PC-3 (cell line): ENCODE measurements at regions not wholly inside any gene's neighbourhood (a gene's known extent, or its start where the extent isn't known, plus 50 kb on each side); places are given as distances from the start of the nearest gene placed in this dataset.

Experiments
- EZH2 ChIP-seq: fragments of 300-600 bp; sonication (generic); IDR thresholded peaks from one replicate; pipeline ENCODE4 v1.6.1; 2017; ENCODE audit warnings: antibody characterized with exemption, mild to moderate bottlenecking, low read length; ENCODE audit not compliant: unreplicated experiment
- EZH2phosphoT487 ChIP-seq: fragments of 300-600 bp; sonication (generic); IDR thresholded peaks from 2 replicates; pipeline ENCODE4 v1.6.1; 2018; ENCODE audit warnings: mild to moderate bottlenecking, antibody characterized with exemption, low read length, borderline replicate concordance
- TF ChIP-seq, protein P1 (sequence below): fragments of 300-600 bp; sonication (generic); conservative IDR thresholded peaks from 2 replicates; pipeline ENCODE4 v1.5.1; 2017; ENCODE audit warnings: antibody characterized with exemption, low read depth, mild to moderate bottlenecking, low read length

DNA sequence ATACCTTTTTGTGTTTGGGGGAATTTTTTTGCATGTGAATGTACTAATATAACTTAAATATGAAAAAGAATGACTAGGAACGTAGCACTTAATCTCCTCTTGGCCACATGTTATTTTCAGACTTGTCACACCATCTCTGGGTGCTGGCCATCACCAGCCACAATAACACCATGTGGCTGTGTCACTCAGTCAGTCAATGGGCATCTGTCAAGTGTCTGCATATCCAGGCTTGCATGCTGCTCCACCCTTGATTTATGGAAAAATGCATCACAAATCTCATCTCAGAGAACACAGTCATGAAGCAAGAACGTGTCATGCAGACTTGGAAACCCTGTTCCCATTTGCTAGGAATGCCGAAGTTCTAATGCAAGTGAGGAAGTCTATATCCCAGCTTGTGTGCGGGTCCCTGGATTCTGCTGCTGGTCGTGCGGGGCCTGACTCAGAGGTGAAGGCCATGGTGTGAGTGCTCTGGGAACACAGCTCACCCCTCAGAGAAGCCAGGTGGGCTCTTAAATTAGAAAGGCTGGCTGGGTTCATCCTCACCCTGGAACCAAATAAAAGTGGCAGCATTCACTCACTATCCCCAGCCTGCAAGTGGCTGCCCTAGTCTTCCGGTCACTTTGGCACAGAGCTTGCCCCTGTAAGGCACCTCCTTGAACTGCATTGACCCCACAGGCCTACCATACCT lies 53.6 kb upstream of the ARHGEF7 start:
- TF ChIP-seq, protein P1, sequence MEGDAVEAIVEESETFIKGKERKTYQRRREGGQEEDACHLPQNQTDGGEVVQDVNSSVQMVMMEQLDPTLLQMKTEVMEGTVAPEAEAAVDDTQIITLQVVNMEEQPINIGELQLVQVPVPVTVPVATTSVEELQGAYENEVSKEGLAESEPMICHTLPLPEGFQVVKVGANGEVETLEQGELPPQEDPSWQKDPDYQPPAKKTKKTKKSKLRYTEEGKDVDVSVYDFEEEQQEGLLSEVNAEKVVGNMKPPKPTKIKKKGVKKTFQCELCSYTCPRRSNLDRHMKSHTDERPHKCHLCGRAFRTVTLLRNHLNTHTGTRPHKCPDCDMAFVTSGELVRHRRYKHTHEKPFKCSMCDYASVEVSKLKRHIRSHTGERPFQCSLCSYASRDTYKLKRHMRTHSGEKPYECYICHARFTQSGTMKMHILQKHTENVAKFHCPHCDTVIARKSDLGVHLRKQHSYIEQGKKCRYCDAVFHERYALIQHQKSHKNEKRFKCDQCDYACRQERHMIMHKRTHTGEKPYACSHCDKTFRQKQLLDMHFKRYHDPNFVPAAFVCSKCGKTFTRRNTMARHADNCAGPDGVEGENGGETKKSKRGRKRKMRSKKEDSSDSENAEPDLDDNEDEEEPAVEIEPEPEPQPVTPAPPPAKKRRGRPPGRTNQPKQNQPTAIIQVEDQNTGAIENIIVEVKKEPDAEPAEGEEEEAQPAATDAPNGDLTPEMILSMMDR, result no peak
- TF ChIP-seq EZH2 (no peak), EZH2phosphoT487 (no peak)
